ENCODE measurements at regions not wholly inside any gene's neighbourhood (a gene's known extent, or its start where the extent isn't known, plus 50 kb on each side); places are given as distances from the start of the nearest gene placed in this dataset.

DNA sequence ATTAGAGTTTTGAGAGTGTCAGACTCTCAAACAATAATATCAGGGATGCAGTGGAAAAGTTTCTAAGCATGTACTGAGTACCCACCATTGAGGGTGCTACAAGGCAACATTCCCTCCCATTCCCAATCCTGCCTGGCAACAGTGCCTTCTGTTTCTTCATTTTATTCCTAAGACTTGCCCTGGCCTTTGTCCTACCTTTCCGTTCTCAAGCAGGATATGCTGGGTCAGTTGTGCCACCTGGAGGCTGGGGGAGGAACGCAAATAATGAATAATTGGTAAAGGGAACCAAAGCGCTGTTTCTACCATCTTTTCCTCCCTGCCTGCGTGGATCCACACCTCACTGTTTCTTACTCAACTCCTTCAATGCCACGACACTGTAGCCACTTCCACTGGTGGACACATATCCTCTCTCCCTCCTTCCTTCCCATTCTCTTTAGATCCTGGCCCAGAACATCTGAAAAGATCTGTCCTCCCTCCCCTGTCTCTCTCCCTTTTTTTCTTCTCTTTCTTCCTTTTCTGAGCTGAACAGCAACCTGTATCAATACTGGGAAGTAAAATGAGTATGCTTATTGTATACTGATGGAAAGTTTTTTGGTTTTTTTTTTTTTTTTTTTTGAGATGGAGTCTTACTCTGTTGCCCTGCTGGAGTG, 149.5 kb downstream of the C9orf152 start:
- Mint-ChIP-seq H3K27me3 (ENCODE audit: low read depth, unreplicated experiment) (no peaks in the 10 kb centered on the region), H3K36me3 (ENCODE audit: low read depth, unreplicated experiment) (peaks cover 12% of the 10 kb centered on the region), H3K4me3 (ENCODE audit: unreplicated experiment) (no peak overlapping the region), H3K27ac (ENCODE audit: unreplicated experiment) (no peak overlapping the region), H3K9me3 (ENCODE audit: unreplicated experiment) (no peaks in the 10 kb centered on the region), H3K4me1 (ENCODE audit: low read depth, unreplicated experiment) (peaks cover 20% of the 10 kb centered on the region)
- H2AFZ ChIP-seq (ENCODE audit: low read depth, low read length): no peak overlapping the region
- H3K4me3 ChIP-seq (ENCODE audit: insufficient read depth, low read depth, low read length): no peak overlapping the region
- no peak overlapping the region for H3K9ac ChIP-seq (ENCODE audit: low read length)
- H3K27me3 ChIP-seq (ENCODE audit: insufficient read depth, low read length): no peaks in the 10 kb centered on the region
- no peaks in the 10 kb centered on the region for H3K9me3 ChIP-seq (ENCODE audit: insufficient read depth, low read depth, low read length)
- H3K27ac ChIP-seq (ENCODE audit: low read depth, low read length): no peak overlapping the region
- peak; percentile 56 for TF ChIP-seq CTCF (IDR thresholded peaks at IDR 0.05; ENCODE audit: insufficient read depth, low read depth, low read length)
- no peak for TF ChIP-seq EZH2 (IDR thresholded peaks at IDR 0.05; ENCODE audit: insufficient read depth, low read length)
- FAIRE-seq (no peak), DNase-seq (ENCODE audit: low read depth) (peak; percentile 35)
- H3K4me1 ChIP-seq (ENCODE audit: insufficient read depth, low read length): no peaks in the 10 kb centered on the region
- H3K36me3 ChIP-seq (ENCODE audit: insufficient read depth, low read length): peaks cover 7% of the 10 kb centered on the region
- peaks cover 98% of the 10 kb centered on the region for H3K79me2 ChIP-seq (ENCODE audit: insufficient read depth, low read length)
- H4K20me1 ChIP-seq (ENCODE audit: insufficient read depth, low read length): peaks cover 88% of the 10 kb centered on the region
- H3K4me2 ChIP-seq (ENCODE audit: low read length): no peak overlapping the region

DNA sequence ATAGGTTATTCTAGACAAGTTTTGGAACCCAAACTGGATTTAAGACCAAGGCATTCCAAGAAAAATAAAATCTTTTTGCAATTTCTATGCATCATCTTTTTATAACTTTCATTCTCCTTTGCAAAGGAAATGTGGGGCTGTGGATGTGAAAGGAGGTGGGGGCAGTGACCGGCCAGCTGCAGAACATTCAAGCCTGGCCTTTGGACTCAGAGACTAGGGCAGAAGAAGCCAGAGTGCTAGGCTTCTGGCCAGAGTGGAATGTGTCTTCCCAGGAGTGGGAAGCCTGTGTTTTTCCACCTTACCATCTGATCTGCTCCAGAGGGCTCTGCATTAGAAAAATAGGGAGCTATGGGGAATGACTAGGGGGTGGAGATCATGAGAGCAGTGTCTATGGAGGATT, 148.5 kb downstream of the C9orf152 start:
- H3K4me3 Mint-ChIP-seq (ENCODE audit: unreplicated experiment): no peak overlapping the region
- Histone ChIP-seq H2AFZ (ENCODE audit: low read depth, low read length) (no peak overlapping the region), H3K4me1 (ENCODE audit: insufficient read depth, low read length) (no peaks in the 10 kb centered on the region), H3K79me2 (ENCODE audit: insufficient read depth, low read length) (peaks cover 98% of the 10 kb centered on the region), H3K4me2 (ENCODE audit: low read length) (no peak overlapping the region), H3K9ac (ENCODE audit: low read length) (no peak overlapping the region), H4K20me1 (ENCODE audit: insufficient read depth, low read length) (peaks cover 92% of the 10 kb centered on the region), H3K9me3 (ENCODE audit: insufficient read depth, low read depth, low read length) (no peaks in the 10 kb centered on the region), H3K27me3 (ENCODE audit: insufficient read depth, low read length) (no peaks in the 10 kb centered on the region), H3K4me3 (ENCODE audit: insufficient read depth, low read depth, low read length) (no peak overlapping the region), H3K36me3 (ENCODE audit: insufficient read depth, low read length) (peaks cover 7% of the 10 kb centered on the region), H3K27ac (ENCODE audit: low read depth, low read length) (no peak overlapping the region)
- H3K4me1 Mint-ChIP-seq (ENCODE audit: low read depth, unreplicated experiment): peaks cover 17% of the 10 kb centered on the region
- no peak for TF ChIP-seq CTCF (IDR thresholded peaks at IDR 0.05; ENCODE audit: insufficient read depth, low read depth, low read length)
- no peak for TF ChIP-seq EZH2 (IDR thresholded peaks at IDR 0.05; ENCODE audit: insufficient read depth, low read length)
- H3K27me3 Mint-ChIP-seq (ENCODE audit: low read depth, unreplicated experiment): no peaks in the 10 kb centered on the region
- no peak overlapping the region for H3K27ac Mint-ChIP-seq (ENCODE audit: unreplicated experiment)
- no peaks in the 10 kb centered on the region for H3K9me3 Mint-ChIP-seq (ENCODE audit: unreplicated experiment)
- peaks cover 13% of the 10 kb centered on the region for H3K36me3 Mint-ChIP-seq (ENCODE audit: low read depth, unreplicated experiment)
- no peak for DNase-seq (ENCODE audit: low read depth)
- FAIRE-seq: no peak

- Histone ChIP-seq H3K79me2 (ENCODE audit: insufficient read depth, low read length) (peaks cover 98% of the 10 kb centered on the region), H3K27ac (ENCODE audit: low read depth, low read length) (no peak overlapping the region), H4K20me1 (ENCODE audit: insufficient read depth, low read length) (peaks cover 83% of the 10 kb centered on the region), H3K4me3 (ENCODE audit: insufficient read depth, low read depth, low read length) (no peak overlapping the region), H3K27me3 (ENCODE audit: insufficient read depth, low read length) (no peaks in the 10 kb centered on the region), H2AFZ (ENCODE audit: low read depth, low read length) (no peak overlapping the region), H3K9me3 (ENCODE audit: insufficient read depth, low read depth, low read length) (no peaks in the 10 kb centered on the region), H3K4me1 (ENCODE audit: insufficient read depth, low read length) (peaks cover 9% of the 10 kb centered on the region), H3K9ac (ENCODE audit: low read length) (no peak overlapping the region), H3K4me2 (ENCODE audit: low read length) (no peak overlapping the region), H3K36me3 (ENCODE audit: insufficient read depth, low read length) (no peaks in the 10 kb centered on the region)
- H3K9me3 Mint-ChIP-seq (ENCODE audit: unreplicated experiment): no peaks in the 10 kb centered on the region
- no peaks in the 10 kb centered on the region for H3K27me3 Mint-ChIP-seq (ENCODE audit: low read depth, unreplicated experiment)
- no peak overlapping the region for H3K4me3 Mint-ChIP-seq (ENCODE audit: unreplicated experiment)
- H3K36me3 Mint-ChIP-seq (ENCODE audit: low read depth, unreplicated experiment): peaks cover 10% of the 10 kb centered on the region
- TF ChIP-seq EZH2 (IDR thresholded peaks at IDR 0.05; ENCODE audit: insufficient read depth, low read length) (no peak), CTCF (IDR thresholded peaks at IDR 0.05; ENCODE audit: insufficient read depth, low read depth, low read length) (no peak)
- FAIRE-seq: no peak
- H3K4me1 Mint-ChIP-seq (ENCODE audit: low read depth, unreplicated experiment): peaks cover 11% of the 10 kb centered on the region
- H3K27ac Mint-ChIP-seq (ENCODE audit: unreplicated experiment): no peak overlapping the region
- DNase-seq (ENCODE audit: low read depth): no peak
These were observed 143.2 kb downstream of the C9orf152 start for GRCh38 chr9:110064803-110065202.
